K562 (cell line): ENCODE measurements at regions not wholly inside any gene's neighbourhood (a gene's known extent, or its start where the extent isn't known, plus 50 kb on each side); places are given as distances from the start of the nearest gene placed in this dataset.

Experiments
- ATAC-seq: fragments of 200-7000 bp; cut with Tn5 transposase; 3 replicates; pipeline ENCODE4 v1.9.1; 2020; ENCODE audit warnings: moderate library complexity
- BruUV-seq: library from RNA; stranded (reverse); fragments of 400-500 nt; replicated peaks from 2 replicates; lab custom pipeline; 2021; lab: Mats Ljungman, UMichigan
- CTCF ChIA-PET: fragments of 300-600 bp; formaldehyde crosslinking; extraction: SDS; loops from one replicate; lab custom pipeline; 2021; ENCODE audit warnings: low intra/inter-chr PET ratio; lab: Yijun Ruan, JAX
- POLR2A ChIA-PET: fragments of 300-600, 350-650 bp; sonication (Branson Sonifier 250); formaldehyde crosslinking; extraction: SDS; loops from one replicate; lab custom pipeline; 2021; ENCODE audit warnings: antibody characterized with exemption, inconsistent platforms; lab: Yijun Ruan, JAX
- DNase-seq, 4 experiments: peaks; one replicate each; pipeline versions ENCODE4 v3.0.0 to v3.0.0-alpha.2; 2011 to 2018; ENCODE audit warnings: low spot score in 3 of 4, mixed read lengths in 3 of 4; ENCODE audit errors: extremely low read depth in 1 of 4
- FAIRE-seq: peaks from 2 replicates; lab custom pipeline; 2011; peaks lifted over from hg19 to GRCh38; lab: Jason Lieb, UNC
- H2AFZ ChIP-seq: 2 replicates; pipeline ENCODE4 v1.6.0; 2011; ENCODE audit warnings: low read depth, low read length, control low read depth, inconsistent platforms
- H3K27ac ChIP-seq: fragments of 200-600 bp; 3 replicates; pipeline ENCODE4 v1.8.0; 2011; ENCODE audit warnings: low read depth, mild to moderate bottlenecking, control low read depth, inconsistent platforms, low read length, moderate library complexity, mixed read lengths; ENCODE audit errors: extremely low read depth
- H3K27me3 ChIP-seq, 2 experiments: fragments of 300-600 bp in 1 of 2; 2 replicates in 1 of 2; 3 replicates in 1 of 2; pipeline versions ENCODE4 v1.6.0 to v1.8.0; 2011; ENCODE audit warnings: inconsistent platforms in 2 of 2, low read length in 2 of 2, mild to moderate bottlenecking in 1 of 2, mixed read lengths in 1 of 2, moderate library complexity in 1 of 2; ENCODE audit not compliant: control insufficient read depth in 2 of 2, insufficient read depth in 2 of 2
- H3K36me3 ChIP-seq: fragments of 300-600 bp; 3 replicates; pipeline ENCODE4 v1.8.0; 2011; ENCODE audit warnings: mild to moderate bottlenecking, low read length, inconsistent platforms; ENCODE audit not compliant: control insufficient read depth, insufficient read depth
- H3K4me1 ChIP-seq, 2 experiments: fragments of 200-600 bp in 1 of 2; replicated peaks in 1 of 2; 2 replicates in 1 of 2; 3 replicates in 1 of 2; pipeline versions ENCODE4 v1.5.1 to v1.8.0; 2011; ENCODE audit warnings: inconsistent platforms in 2 of 2, low read length in 2 of 2, mild to moderate bottlenecking in 1 of 2, mixed read lengths in 1 of 2, moderate library complexity in 1 of 2; ENCODE audit not compliant: control insufficient read depth in 2 of 2, insufficient read depth in 2 of 2
- H3K4me2 ChIP-seq: 2 replicates; pipeline ENCODE4 v1.6.1; 2011; ENCODE audit warnings: low read length, control low read depth, inconsistent platforms, mixed read lengths; ENCODE audit not compliant: insufficient read depth
- H3K4me3 ChIP-seq: fragments of 200-600 bp; sonication (generic), shearing (Covaris generic); 2 replicates; pipeline ENCODE4 v1.5.1; 2016; ENCODE audit warnings: control low read depth, inconsistent platforms
- H3K79me2 ChIP-seq: fragments of 200-600 bp; 3 replicates; pipeline ENCODE4 v1.8.0; 2011; ENCODE audit warnings: low read length, inconsistent platforms; ENCODE audit not compliant: control insufficient read depth, insufficient read depth
- H3K9ac ChIP-seq, 2 experiments: 2 replicates each; pipeline versions ENCODE4 v1.6.0 to v1.6.1; 2011; ENCODE audit warnings: low read depth in 2 of 2, low read length in 2 of 2, control low read depth in 1 of 2, inconsistent platforms in 1 of 2, mild to moderate bottlenecking in 1 of 2, mixed read lengths in 1 of 2; ENCODE audit not compliant: insufficient read depth in 1 of 2
- H3K9me1 ChIP-seq: one replicate; pipeline ENCODE4 v1.6.0; 2011; ENCODE audit warnings: inconsistent platforms, mild to moderate bottlenecking, low read length, moderate library complexity; ENCODE audit not compliant: control insufficient read depth, insufficient read depth
- H3K9me3 ChIP-seq: replicated peaks from 2 replicates; pipeline ENCODE4 v1.5.1; 2011; ENCODE audit warnings: low read depth, low read length, inconsistent platforms; ENCODE audit not compliant: control insufficient read depth, insufficient read depth
- H4K20me1 ChIP-seq: replicated peaks from 2 replicates; pipeline ENCODE4 v1.6.1; 2011; ENCODE audit warnings: low read length, inconsistent platforms, mixed read lengths; ENCODE audit not compliant: control insufficient read depth, insufficient read depth
- PKNOX1 ChIP-seq: fragments of 450-650 bp; IDR thresholded peaks from 2 replicates; pipeline ENCODE4 v1.6.1; 2016
- ZNF561 ChIP-seq: fragments of 450-650 bp; formaldehyde crosslinking; conservative IDR thresholded peaks from 2 replicates; pipeline ENCODE4 v1.4.0; 2020; ENCODE audit warnings: mild to moderate bottlenecking, moderate library complexity
- WGBS: fragments of 100-300 bp; shearing (Covaris generic); methylation state at CpG from one replicate; pipeline ENCODE4 v1.1.6; 2016; ENCODE audit warnings: low coverage, mixed read lengths; ENCODE audit not compliant: insufficient coverage; ENCODE audit errors: missing lambda C conversion rate; 5-methylcytosine and 5-hydroxymethylcytosine counted together
- in situ Hi-C: fragments of 300-500 bp; cut with MboI; formaldehyde crosslinking; loops from 4 replicates; pipeline ENCODE4 v1.15.0; 2018; ENCODE audit warnings: inconsistent platforms, mixed read lengths
- intact Hi-C: fragments of 100-400 bp; cut with micrococcal nuclease; formaldehyde crosslinking; loops from 2 replicates; pipeline ENCODE4 v1.14.2; 2022

DNA sequence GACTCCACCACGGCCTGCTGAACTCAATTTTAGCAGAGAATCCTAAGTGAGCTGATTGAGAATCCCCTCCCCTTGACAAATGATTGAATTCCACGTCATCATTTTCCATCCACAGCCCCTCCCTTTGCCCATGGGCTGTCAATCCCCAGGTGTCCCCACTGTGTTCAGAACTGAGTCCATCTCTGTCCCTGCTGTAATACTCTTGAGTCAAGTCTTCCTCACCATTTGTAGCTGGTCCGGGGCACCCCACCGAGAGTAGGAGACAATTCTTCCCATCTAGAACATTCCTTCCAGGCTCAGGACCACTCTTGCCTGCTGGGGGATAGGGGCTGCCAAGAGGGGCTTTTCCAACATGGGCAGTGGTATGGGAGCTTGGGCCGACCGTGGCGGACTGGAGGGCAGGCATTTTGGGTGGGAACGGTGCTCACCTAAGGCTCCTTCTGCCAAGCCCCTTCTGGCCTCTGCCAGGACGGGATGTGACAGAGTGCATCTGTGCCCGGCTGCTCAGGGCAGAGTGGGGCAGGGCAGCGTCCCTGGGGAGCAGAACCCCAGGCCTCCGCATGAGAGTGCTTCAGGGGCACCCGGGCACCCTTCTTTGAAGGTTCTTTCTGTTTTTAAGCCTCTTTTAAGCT is 218.1 kb upstream of the RTL1 start:
- H3K27ac ChIP-seq: no peak overlapping the region
- intact Hi-C loops: no loop called here
- peaks cover 0 to 54% of the 10 kb centered on the region in 2 experiments; a peak in 4 of 5 replicates for H3K27me3 ChIP-seq
- H3K9me1 ChIP-seq: no peaks in the 10 kb centered on the region
- H4K20me1 ChIP-seq: no peaks in the 10 kb centered on the region
- FAIRE-seq: no peak
- H3K79me2 ChIP-seq: no peaks in the 10 kb centered on the region
- no peaks in the 10 kb centered on the region for H3K9me3 ChIP-seq
- 14% methylated on average over 9 of the region's 13 CpGs for WGBS
- no TSS peak for BruUV-seq
- H3K9ac ChIP-seq: no peak overlapping the region
- ChIA-PET CTCF (no interaction called here), POLR2A (interaction anchor here (0.7 kb wide), 2 partner anchors 25 to 31 kb away, joined by 3 to 5 read pairs; no protein-coding TSS in a partner anchor)
- no peak overlapping the region for H3K4me2 ChIP-seq
- in situ Hi-C loops: no loop called here
- H2AFZ ChIP-seq: no peak overlapping the region; the same call in 1 of the 2 replicates
- no peak for ATAC-seq
- no peaks in the 10 kb centered on the region for H3K36me3 ChIP-seq
- no peak overlapping the region for H3K4me3 ChIP-seq
- H3K4me1 ChIP-seq: peaks cover 0 to 5% of the 10 kb centered on the region in 2 experiments; a peak in 1 of 5 replicates
- TF ChIP-seq ZNF561 (CRISPR knock-in tag) (no peak), PKNOX1 (peak; percentile 34)
- TF ChIP-seq, all 486 proteins: peak for 1
- no peak for DNase-seq
